NB4 (cell line): ENCODE measurements at regions not wholly inside any gene's neighbourhood (a gene's known extent, or its start where the extent isn't known, plus 50 kb on each side); places are given as distances from the start of the nearest gene placed in this dataset.

Experiments used
- DNase-seq: peaks from one replicate; pipeline ENCODE4 v3.0.0; 2010; ENCODE audit warnings: low read depth
- H3K4me3 ChIP-seq: one replicate; pipeline ENCODE4 v1.5.1; 2011; ENCODE audit warnings: mild to moderate bottlenecking, low read depth, low read length, moderate library complexity
- MYC ChIP-seq: IDR thresholded peaks from 2 replicates; pipeline ENCODE4 v1.6.1; 2011; ENCODE audit warnings: low read depth, low read length
- POLR2A ChIP-seq: IDR thresholded peaks from 2 replicates; pipeline ENCODE4 v1.6.1; 2011; ENCODE audit warnings: mild to moderate bottlenecking; ENCODE audit not compliant: insufficient read length; ENCODE audit errors: extremely low read depth
- TF ChIP-seq, protein P1 (sequence below): IDR thresholded peaks from one replicate; pipeline ENCODE4 v1.5.1; 2012; ENCODE audit warnings: low read depth, low read length
- TF ChIP-seq, protein P2 (sequence below): IDR thresholded peaks from 2 replicates; pipeline ENCODE4 v1.6.1; 2011; ENCODE audit warnings: low read depth, low read length

DNA sequence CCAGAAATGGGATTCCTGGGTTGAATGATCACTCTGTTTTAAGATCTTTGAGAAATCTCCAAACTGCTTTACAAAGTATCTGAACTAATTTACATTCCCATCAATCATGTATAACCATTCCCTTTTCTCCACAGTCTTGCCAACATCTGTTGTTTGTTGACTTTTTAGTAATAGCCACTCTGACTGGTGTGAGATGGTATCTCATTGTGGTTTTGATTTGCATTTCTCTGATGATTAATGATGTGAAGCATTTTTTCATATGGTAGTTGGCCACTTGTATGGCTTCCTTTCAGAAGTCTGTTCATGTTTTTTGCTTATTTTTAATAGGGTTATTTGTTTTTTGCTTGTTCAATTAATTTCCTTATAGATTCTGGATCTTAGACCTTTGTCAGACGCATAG, 211.8 kb upstream of the AVPR1A start:
- H3K4me3 ChIP-seq: no peak overlapping the region
- TF ChIP-seq, protein P1, sequence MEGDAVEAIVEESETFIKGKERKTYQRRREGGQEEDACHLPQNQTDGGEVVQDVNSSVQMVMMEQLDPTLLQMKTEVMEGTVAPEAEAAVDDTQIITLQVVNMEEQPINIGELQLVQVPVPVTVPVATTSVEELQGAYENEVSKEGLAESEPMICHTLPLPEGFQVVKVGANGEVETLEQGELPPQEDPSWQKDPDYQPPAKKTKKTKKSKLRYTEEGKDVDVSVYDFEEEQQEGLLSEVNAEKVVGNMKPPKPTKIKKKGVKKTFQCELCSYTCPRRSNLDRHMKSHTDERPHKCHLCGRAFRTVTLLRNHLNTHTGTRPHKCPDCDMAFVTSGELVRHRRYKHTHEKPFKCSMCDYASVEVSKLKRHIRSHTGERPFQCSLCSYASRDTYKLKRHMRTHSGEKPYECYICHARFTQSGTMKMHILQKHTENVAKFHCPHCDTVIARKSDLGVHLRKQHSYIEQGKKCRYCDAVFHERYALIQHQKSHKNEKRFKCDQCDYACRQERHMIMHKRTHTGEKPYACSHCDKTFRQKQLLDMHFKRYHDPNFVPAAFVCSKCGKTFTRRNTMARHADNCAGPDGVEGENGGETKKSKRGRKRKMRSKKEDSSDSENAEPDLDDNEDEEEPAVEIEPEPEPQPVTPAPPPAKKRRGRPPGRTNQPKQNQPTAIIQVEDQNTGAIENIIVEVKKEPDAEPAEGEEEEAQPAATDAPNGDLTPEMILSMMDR: no peak
- no peak for TF ChIP-seq POLR2A
- no peak for TF ChIP-seq MYC
- TF ChIP-seq, protein P2, sequence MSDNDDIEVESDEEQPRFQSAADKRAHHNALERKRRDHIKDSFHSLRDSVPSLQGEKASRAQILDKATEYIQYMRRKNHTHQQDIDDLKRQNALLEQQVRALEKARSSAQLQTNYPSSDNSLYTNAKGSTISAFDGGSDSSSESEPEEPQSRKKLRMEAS: no peak
- no peak for DNase-seq

DNA sequence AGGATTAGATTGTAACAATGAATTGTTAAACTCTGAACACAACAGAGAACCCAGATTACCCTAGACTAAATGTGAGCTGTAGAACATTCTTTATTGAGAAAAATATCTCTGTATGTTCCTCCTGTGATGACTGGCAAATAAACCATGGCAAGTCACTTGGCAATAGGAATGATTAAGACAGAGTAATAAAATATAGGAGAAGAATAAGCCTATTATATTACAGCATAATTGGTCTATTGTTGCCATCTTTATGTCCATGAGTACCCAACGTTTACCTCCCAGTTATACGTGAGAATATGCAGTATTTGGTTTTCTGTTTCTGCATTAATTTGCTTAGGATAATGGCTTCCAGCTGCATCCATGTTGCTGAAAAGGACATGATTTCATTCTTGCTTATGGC, 211.2 kb upstream of the AVPR1A start:
- no peak for DNase-seq
- TF ChIP-seq, protein P2: no peak
- no peak for TF ChIP-seq MYC
- no peak for TF ChIP-seq POLR2A
- TF ChIP-seq, protein P1: no peak
- H3K4me3 ChIP-seq: no peak overlapping the region

DNA sequence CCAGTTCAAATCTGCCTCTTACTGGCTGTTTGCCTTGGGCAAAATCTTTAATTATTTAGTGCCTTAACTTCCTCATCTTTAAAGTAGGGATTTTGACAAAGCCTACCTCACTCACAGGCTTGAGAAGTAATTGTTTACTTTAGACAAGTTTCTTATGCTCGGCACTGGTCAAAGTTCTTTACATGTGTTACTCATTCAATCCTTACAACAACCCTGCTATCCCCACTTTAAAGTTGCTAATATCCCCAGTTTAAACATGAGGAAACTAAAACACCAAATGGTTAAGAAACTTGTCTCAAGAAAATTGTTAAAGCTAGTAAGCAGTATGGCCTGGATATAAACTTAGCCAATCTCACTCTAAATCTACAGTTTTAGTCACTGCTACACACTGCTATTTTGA, 204.0 kb upstream of the AVPR1A start:
- TF ChIP-seq, protein P2: no peak
- no peak for TF ChIP-seq POLR2A
- TF ChIP-seq, protein P1: no peak
- TF ChIP-seq MYC: no peak
- no peak for DNase-seq

DNA sequence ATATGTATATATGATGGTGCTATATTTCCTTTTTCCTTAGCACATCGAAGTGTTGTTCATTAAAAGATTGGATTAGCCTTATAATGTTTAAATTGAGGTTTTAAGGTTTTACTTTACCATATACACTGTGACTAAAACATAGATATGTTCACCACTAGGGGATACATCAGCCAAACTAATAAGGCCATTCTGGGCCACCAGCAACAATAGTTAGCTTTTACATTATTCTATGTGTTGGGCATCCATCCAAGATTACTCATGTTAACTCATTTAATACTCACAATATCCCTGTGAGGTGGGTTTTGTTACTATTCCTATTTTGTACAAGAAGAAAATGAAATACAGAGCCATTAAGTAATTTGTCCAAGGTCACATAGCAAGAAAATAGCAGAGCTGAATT, 202.6 kb upstream of the AVPR1A start:
- DNase-seq: no peak
- H3K4me3 ChIP-seq: no peak overlapping the region

More for the DNA sequence above, 204.0 kb upstream of the AVPR1A start:
- H3K4me3 ChIP-seq: no peak overlapping the region

DNA sequence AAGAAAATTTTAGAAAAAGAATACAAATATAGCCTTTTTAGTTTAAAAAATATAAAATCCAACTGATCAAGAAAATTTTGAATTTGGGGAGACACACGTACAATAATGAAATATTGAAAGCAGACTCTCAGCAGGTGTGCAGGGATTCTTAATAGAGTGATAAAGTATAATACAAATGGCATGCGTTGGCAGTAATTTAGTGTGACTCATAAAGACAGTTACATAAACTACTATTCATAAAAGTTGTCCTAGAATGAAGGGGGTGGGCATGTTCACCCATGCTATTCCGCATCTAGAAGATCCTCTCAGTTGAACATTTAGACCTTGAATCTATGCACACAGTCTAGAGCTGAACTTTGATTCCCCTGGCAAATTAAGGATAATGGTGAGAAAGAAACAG, 200.4 kb upstream of the AVPR1A start:
- H3K4me3 ChIP-seq: no peak overlapping the region
- no peak for DNase-seq
- TF ChIP-seq MYC: no peak
- TF ChIP-seq, protein P2: no peak
- no peak for TF ChIP-seq POLR2A
- TF ChIP-seq, protein P1: no peak

More for the DNA sequence above, 202.6 kb upstream of the AVPR1A start:
- TF ChIP-seq, protein P1: no peak
- TF ChIP-seq, protein P2: no peak
- TF ChIP-seq MYC (no peak), POLR2A (no peak)
